GM12878 (cell line): ENCODE measurements at regions not wholly inside any gene's neighbourhood (a gene's known extent, or its start where the extent isn't known, plus 50 kb on each side); places are given as distances from the start of the nearest gene placed in this dataset.

Source experiments
- YBX1 ChIP-seq: fragments of 450-650 bp; IDR thresholded peaks from 2 replicates; pipeline ENCODE4 v1.6.1; 2016; ENCODE audit warnings: antibody characterized with exemption
- ZNF274 ChIP-seq: IDR thresholded peaks from one replicate; pipeline ENCODE4 v1.8.0; 2011; ENCODE audit not compliant: insufficient read length, insufficient read depth
- TF ChIP-seq, protein P1 (sequence below): IDR thresholded peaks from 2 replicates; pipeline ENCODE4 v1.6.1; 2012; ENCODE audit warnings: low read length, inconsistent platforms
- TF ChIP-seq, protein P2 (sequence below): fragments of 450-650 bp; IDR thresholded peaks from 2 replicates; pipeline ENCODE4 v1.6.1; 2016; ENCODE audit warnings: mild to moderate bottlenecking
- TF ChIP-seq, protein P3 (sequence below): IDR thresholded peaks from 2 replicates; pipeline ENCODE4 v1.6.1; 2011; ENCODE audit warnings: low read depth, low read length, improper control_type of control experiment, borderline replicate concordance
- TF ChIP-seq, protein P4 (sequence below): fragments of 450-650 bp; conservative IDR thresholded peaks from 2 replicates; pipeline ENCODE4 v1.6.1; 2017; ENCODE audit warnings: mild to moderate bottlenecking, moderate library complexity
- TF ChIP-seq, protein P5 (sequence below), 3 experiments: IDR thresholded peaks in 2 of 3; conservative IDR thresholded peaks in 1 of 3; 2 replicates each; pipeline ENCODE4 v1.5.1; 2011; ENCODE audit warnings: low read depth in 3 of 3, low read length in 3 of 3, mild to moderate bottlenecking in 3 of 3, control low read depth in 2 of 3, moderate library complexity in 2 of 3, inconsistent platforms in 1 of 3, mixed read lengths in 1 of 3; ENCODE audit not compliant: control insufficient read depth in 2 of 3, insufficient read depth in 1 of 3; ENCODE audit errors: extremely low read depth in 1 of 3
- TF ChIP-seq, protein P6 (sequence below): IDR thresholded peaks from 2 replicates; pipeline ENCODE4 v1.6.1; 2012; ENCODE audit warnings: low read depth, low read length, improper control_type of control experiment

DNA sequence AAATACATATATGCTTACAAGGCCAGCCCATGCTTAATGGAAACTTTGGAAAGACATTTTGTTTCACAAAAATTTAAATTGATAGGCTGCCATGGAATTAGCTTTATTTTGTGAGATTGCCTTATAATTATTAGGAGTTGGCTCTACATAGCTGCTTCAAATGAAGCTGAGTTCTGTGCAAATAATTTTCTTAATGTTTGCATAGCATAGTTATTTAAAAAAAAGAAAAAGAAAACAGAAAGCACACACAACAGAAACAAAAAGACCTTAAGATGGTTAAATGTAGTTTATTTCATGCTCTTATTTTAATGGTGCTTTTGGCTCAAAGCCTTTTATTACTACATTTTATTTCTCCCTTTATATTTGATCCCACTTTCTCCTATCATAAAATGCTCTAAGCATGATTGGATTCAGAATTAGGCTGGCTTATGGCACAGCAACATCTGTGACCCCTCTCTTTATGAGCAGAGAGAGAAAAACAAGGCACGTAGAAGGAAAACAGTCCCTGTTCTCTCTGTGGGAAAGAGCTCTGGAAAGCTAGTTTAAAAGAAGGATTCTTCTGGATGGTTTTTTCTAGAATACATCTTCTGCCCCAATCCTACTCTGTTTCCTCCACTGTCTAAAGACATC is 530.5 kb downstream of the NTRK2 start:
- TF ChIP-seq ZNF274, result no peak
- TF ChIP-seq, protein P1, sequence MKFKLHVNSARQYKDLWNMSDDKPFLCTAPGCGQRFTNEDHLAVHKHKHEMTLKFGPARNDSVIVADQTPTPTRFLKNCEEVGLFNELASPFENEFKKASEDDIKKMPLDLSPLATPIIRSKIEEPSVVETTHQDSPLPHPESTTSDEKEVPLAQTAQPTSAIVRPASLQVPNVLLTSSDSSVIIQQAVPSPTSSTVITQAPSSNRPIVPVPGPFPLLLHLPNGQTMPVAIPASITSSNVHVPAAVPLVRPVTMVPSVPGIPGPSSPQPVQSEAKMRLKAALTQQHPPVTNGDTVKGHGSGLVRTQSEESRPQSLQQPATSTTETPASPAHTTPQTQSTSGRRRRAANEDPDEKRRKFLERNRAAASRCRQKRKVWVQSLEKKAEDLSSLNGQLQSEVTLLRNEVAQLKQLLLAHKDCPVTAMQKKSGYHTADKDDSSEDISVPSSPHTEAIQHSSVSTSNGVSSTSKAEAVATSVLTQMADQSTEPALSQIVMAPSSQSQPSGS, result no peak
- TF ChIP-seq, protein P2, sequence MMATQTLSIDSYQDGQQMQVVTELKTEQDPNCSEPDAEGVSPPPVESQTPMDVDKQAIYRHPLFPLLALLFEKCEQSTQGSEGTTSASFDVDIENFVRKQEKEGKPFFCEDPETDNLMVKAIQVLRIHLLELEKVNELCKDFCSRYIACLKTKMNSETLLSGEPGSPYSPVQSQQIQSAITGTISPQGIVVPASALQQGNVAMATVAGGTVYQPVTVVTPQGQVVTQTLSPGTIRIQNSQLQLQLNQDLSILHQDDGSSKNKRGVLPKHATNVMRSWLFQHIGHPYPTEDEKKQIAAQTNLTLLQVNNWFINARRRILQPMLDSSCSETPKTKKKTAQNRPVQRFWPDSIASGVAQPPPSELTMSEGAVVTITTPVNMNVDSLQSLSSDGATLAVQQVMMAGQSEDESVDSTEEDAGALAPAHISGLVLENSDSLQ, result no peak
- TF ChIP-seq, protein P3, sequence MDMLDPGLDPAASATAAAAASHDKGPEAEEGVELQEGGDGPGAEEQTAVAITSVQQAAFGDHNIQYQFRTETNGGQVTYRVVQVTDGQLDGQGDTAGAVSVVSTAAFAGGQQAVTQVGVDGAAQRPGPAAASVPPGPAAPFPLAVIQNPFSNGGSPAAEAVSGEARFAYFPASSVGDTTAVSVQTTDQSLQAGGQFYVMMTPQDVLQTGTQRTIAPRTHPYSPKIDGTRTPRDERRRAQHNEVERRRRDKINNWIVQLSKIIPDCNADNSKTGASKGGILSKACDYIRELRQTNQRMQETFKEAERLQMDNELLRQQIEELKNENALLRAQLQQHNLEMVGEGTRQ, result no peak
- TF ChIP-seq, protein P4, sequence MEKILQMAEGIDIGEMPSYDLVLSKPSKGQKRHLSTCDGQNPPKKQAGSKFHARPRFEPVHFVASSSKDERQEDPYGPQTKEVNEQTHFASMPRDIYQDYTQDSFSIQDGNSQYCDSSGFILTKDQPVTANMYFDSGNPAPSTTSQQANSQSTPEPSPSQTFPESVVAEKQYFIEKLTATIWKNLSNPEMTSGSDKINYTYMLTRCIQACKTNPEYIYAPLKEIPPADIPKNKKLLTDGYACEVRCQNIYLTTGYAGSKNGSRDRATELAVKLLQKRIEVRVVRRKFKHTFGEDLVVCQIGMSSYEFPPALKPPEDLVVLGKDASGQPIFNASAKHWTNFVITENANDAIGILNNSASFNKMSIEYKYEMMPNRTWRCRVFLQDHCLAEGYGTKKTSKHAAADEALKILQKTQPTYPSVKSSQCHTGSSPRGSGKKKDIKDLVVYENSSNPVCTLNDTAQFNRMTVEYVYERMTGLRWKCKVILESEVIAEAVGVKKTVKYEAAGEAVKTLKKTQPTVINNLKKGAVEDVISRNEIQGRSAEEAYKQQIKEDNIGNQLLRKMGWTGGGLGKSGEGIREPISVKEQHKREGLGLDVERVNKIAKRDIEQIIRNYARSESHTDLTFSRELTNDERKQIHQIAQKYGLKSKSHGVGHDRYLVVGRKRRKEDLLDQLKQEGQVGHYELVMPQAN, result no peak
- no peak for TF ChIP-seq YBX1
- TF ChIP-seq, protein P5, sequence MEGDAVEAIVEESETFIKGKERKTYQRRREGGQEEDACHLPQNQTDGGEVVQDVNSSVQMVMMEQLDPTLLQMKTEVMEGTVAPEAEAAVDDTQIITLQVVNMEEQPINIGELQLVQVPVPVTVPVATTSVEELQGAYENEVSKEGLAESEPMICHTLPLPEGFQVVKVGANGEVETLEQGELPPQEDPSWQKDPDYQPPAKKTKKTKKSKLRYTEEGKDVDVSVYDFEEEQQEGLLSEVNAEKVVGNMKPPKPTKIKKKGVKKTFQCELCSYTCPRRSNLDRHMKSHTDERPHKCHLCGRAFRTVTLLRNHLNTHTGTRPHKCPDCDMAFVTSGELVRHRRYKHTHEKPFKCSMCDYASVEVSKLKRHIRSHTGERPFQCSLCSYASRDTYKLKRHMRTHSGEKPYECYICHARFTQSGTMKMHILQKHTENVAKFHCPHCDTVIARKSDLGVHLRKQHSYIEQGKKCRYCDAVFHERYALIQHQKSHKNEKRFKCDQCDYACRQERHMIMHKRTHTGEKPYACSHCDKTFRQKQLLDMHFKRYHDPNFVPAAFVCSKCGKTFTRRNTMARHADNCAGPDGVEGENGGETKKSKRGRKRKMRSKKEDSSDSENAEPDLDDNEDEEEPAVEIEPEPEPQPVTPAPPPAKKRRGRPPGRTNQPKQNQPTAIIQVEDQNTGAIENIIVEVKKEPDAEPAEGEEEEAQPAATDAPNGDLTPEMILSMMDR (IDR thresholded peaks at IDR 0.05 in 2 of 3, conservative IDR thresholded peaks at IDR 0.05 in 1 of 3; ENCODE audit: control insufficient read depth in 2 of 3, extremely low read depth in 1 of 3, insufficient read depth in 1 of 3, low read depth in 3 of 3, low read length in 3 of 3), result no peak
- TF ChIP-seq, protein P6, sequence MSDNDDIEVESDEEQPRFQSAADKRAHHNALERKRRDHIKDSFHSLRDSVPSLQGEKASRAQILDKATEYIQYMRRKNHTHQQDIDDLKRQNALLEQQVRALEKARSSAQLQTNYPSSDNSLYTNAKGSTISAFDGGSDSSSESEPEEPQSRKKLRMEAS, result no peak
